Stimulated activated naive CD4-positive, alpha-beta T cell treated with Interleukin-2 at 50 U/mL for 16 hours (primary cell): ENCODE measurements at regions not wholly inside any gene's neighbourhood (a gene's known extent, or its start where the extent isn't known, plus 50 kb on each side); places are given as distances from the start of the nearest gene placed in this dataset.
"Not testable (repeated sequence)": the region's sequence is repeated elsewhere in the genome, so short reads cannot be mapped to it uniquely, and the experiment has no call there.

Experiments used
- DNase-seq: peaks from one replicate; lab custom pipeline; 2025; lab: John Stamatoyannopoulos, UW

GRCh38 chr3:153442799-153443487, 280.9 kb downstream of the RAP2B start:
- no peak for DNase-seq

GRCh38 chr3:153443961-153444360, 281.9 kb downstream of the RAP2B start:
- no peak for DNase-seq

GRCh38 chr3:153445817-153446216, 283.8 kb downstream of the RAP2B start:
- no peak for DNase-seq

- no peak for DNase-seq
Measured at GRCh38 chr3:153448151-153448829, 286.3 kb downstream of the RAP2B start.

GRCh38 chr3:153456833-153457545, 295.0 kb downstream of the RAP2B start:
- DNase-seq = no peak

GRCh38 chr3:153458881-153459280, 296.9 kb downstream of the RAP2B start:
- no peak for DNase-seq

GRCh38 chr3:153462545-153462944, 300.5 kb downstream of the RAP2B start:
- no peak for DNase-seq

GRCh38 chr3:153463895-153464294, 301.9 kb downstream of the RAP2B start:
- no peak for DNase-seq

GRCh38 chr3:153469162-153469561, 307.1 kb downstream of the RAP2B start:
- DNase-seq = no peak

- DNase-seq = no peak
Measured at GRCh38 chr3:153484842-153485241, 322.8 kb downstream of the RAP2B start.

- no peak for DNase-seq
Measured at GRCh38 chr3:153495422-153495821, 333.4 kb downstream of the RAP2B start.

GRCh38 chr3:153502682-153503081, 340.7 kb downstream of the RAP2B start:
- no peak for DNase-seq

- DNase-seq = no peak
Measured at GRCh38 chr3:153503873-153504272, 341.8 kb downstream of the RAP2B start.

GRCh38 chr3:153506205-153506604, 344.2 kb downstream of the RAP2B start:
- not testable (repeated sequence) for DNase-seq

GRCh38 chr3:153506686-153507085, 344.7 kb downstream of the RAP2B start:
- DNase-seq = not testable (repeated sequence)

- no peak for DNase-seq
Measured at GRCh38 chr3:153513236-153513635, 351.2 kb downstream of the RAP2B start.

- DNase-seq = no peak
Measured at GRCh38 chr3:153528473-153528872, 366.4 kb downstream of the RAP2B start.

GRCh38 chr3:153539263-153539662, 377.2 kb downstream of the RAP2B start:
- DNase-seq = no peak

- DNase-seq = no peak
Measured at GRCh38 chr3:153545471-153545870, 383.4 kb downstream of the RAP2B start.

- DNase-seq = no peak
Measured at GRCh38 chr3:153547970-153548369, 385.9 kb downstream of the RAP2B start.

- DNase-seq = not testable (repeated sequence)
Measured at GRCh38 chr3:153549686-153550085, 387.7 kb downstream of the RAP2B start.

GRCh38 chr3:153551536-153552285, 389.7 kb downstream of the RAP2B start:
- DNase-seq = no peak
